GM21529 (cell line): ENCODE measurements at regions not wholly inside any gene's neighbourhood (a gene's known extent, or its start where the extent isn't known, plus 50 kb on each side); places are given as distances from the start of the nearest gene placed in this dataset.
"Not testable (repeated sequence)": the region's sequence is repeated elsewhere in the genome, so short reads cannot be mapped to it uniquely, and the experiment has no call there.

Source experiments
- ATAC-seq: cut with Tn5 transposase; IDR thresholded peaks from one replicate; pipeline ENCODE4 v1.9.1; 2021; ENCODE audit not compliant: unreplicated experiment

- no peak for ATAC-seq
Observed at GRCh38 chr3:197373096-197373495, 74.7 kb upstream of the DLG1 start.

DNA sequence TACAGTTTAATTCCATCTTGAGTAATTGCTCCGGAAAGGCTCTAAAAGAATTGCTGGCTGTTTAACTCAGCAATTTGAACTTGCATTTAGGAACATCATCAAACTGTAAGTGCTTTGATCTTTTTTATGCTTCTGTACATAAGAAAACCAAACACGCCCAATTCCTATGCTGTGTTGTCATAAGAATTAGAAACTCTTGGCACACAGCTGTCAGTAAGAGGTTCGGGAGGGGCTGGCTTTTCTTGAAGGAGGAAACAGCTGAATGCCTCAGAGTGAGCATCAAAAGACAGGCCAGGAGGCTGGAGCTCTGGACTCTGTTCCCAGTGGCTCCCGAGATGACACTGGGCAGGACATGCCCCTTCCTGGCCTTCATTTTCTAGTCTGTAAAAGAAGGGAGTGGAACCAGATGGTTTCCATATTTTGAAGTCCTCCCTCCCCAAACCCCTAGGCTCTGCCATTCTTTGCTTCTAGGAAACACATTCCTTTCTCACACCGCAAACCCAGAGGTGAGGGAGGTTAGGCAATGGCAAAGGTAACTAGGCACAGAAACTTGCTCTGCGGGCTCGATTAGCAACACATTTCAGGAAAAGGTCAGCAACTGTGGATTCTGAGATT lies 73.7 kb upstream of the DLG1 start:
- no peak for ATAC-seq

- ATAC-seq = no peak
Observed at GRCh38 chr3:197371591-197372046, 73.2 kb upstream of the DLG1 start.

DNA sequence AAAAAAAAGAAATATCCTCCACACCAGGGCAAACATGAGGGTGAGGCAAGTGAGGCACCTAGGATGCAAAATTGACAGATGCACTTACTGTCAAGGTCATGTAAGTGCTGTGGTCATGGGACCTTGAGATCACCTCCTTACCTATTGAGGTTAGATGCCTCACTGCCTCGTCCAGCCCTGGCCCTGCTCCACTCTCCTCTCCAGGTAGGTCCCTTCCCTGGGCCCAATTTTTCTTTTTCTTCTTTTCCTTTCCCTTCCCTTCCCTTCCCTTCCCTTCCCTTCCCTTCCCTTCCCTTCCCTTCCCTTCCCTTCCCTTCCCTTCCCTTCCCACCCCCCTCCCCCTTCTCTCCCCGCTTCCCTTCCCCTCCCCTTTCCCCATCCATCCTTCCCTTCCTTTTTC lies 71.1 kb upstream of the DLG1 start:
- no peak for ATAC-seq

DNA sequence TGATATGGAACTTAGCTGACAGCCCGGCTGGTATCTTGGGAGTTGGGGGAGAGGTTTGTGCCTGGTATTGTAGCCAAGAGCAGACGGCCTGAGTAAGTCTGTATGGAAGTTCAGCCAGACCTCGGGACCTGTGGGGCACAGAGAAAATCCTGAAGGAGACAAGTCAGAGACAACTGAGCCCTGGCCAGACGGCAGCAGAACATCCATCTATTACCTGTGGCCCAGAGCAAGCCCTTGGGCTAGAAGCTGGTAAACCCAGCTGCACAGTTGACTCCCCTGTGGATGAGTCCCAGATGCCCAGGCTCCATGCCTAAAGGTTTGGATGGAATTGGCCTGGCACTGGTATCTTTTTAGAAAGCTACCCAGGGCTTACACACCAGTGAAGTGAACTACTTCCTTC lies 70.4 kb upstream of the DLG1 start:
- no peak for ATAC-seq

DNA sequence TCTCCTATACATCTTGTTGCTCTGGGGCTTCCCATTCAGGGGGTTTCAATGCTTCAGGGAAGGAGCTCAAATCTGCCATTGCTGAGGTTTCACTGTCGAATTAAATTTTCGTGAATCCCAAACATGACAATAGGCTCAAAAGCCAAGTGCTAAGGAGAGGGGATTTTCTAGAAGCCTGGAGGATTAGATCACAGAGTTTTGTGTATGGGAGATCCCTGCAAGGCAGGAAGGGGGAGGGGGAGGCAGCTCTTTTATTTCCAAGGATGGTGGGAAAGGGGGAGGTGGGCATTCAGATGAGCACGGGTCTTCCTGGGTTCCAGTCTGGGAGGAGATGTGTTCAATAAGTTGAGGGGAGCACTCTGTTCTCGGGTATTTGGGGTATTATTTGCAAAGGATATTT lies 69.9 kb upstream of the DLG1 start:
- ATAC-seq = no peak

DNA sequence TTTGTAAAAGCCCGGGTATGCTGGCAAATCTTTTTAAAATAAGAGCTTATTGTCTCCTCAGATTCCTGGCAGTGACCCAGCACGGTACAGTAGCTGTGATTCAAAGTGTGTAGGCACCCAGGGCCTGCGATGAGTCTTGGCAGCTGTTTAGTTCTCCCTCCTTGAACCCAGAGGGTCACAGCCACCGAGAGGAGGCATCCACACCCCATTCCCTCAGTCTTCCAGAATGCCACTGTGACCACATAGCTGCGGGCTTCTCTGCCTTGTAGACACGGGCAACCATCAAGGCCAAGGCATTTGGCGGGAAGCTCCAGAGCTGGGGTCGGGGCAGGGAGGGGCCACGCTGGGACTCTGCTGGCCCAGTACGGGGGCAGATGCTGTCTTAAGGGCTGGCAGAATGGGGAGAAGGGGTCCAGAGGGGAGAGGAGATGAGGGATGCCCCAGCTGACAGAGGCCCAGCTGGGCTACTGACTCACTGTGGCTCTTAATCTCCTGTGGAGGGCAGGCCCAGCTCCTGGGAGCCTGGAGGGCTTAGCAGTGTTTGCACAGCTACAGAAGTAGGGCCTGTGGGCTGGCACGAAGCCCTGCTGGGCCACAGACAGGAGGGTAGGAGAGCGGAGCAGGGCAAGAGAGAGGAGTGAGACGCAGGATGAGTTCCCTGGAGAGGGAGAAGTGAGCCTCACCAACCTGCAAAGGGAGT lies 68.8 kb upstream of the DLG1 start:
- no peak for ATAC-seq

- no peak for ATAC-seq
Observed at GRCh38 chr3:197366301-197367044, 68.1 kb upstream of the DLG1 start.

DNA sequence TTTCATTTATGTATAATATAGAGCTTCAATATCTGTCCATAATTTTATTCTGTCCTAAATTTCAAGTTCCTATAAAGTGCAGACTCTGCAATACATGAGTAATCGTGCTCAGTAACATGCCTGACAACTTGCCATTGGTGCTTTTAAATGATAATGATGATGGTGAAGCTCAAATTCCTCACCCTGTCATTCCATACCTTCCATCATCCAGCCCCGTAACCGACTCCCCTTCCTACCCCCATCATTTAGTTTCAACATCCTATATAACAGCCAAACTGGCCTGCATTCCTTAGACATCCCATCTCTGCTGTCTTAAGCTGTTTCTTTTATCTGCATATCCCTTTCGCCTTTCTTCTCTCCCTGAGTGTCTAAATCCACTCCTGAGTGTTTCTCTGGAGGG lies 67.2 kb upstream of the DLG1 start:
- no peak for ATAC-seq

GRCh38 chr3:197364410-197365071 lies 66.1 kb upstream of the DLG1 start:
- no peak for ATAC-seq

DNA sequence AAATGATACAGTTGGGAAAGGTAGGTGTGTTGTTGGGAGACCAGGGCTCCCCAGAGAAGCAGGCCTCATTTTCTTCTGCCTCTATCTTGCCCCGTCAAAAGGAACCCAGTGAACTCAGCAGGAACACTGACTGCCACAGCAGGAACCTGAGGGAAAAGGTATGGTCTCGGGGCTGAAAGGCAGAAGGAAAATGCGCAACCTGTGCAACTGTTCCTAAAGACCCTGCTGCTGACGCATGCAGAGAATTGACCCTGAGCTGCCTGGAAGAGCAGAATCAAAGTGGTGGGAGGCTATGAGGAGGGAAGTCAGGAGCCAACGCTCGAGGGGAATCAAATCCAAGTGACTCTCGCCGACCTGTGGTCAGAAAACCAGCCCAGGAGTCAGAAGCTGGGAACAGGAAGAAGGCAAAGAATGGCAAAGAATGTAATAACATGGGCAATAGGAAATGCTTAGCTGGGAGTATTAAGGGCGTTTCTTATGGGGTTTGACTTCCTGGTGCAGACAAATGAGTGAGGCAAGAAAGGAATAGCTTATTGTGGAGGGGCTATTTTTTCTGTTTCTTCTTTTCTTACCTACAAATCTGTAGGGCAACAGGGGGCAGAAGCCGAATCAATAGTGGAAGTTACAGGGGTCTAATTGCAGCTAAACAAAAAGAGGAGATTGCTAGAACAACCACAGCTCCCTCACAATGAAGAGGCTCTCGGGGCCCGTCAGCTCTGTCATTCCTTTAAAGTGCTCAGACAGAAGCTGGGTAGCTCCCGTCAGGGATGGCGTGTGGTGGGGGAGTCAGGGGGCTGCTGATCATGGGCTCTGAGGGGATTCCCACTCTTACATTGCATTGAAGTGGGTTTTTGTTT lies 65.4 kb upstream of the DLG1 start:
- ATAC-seq = no peak

DNA sequence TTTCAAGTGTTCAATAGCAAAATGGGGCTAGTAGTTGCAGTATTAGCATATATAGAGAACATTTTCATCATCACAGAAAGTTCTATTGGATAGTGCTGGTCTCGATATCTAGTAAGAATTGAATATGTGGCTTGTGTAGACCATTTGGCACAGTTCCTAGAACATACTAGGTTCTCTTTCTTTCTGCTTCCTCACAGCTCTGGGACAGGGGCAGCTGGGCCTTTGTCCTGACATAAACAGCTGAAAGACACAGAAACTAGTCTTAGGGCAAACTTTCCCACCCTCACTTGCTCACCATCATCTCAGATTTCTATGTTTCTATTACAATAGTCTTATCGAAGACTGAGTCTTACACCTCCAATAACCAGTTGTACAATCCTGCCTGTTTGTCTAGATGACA lies 63.7 kb upstream of the DLG1 start:
- ATAC-seq = no peak

DNA sequence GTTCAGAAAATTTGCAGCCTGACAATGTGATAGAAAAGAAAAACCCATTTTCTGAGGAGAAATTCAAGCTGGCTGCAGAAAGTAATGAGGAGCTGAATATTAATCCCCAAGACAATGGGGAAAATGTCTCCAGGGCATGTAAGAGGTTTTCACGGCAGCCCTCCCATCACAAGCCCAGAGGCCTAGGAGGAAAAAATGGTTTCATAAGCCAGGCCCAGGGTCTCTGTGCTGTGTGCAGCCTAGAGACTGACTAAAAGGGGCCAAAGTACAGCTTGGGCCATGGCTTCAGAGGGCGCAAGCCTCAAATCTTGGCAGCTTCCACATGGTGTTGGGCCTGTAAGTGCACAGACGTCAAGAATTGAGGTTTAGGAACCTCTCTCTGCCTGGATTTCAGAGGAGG lies 61.7 kb upstream of the DLG1 start:
- not testable (repeated sequence) for ATAC-seq

- not testable (repeated sequence) for ATAC-seq
Observed at GRCh38 chr3:197359476-197359875, 61.1 kb upstream of the DLG1 start.

- ATAC-seq = no peak
Observed at GRCh38 chr3:197356741-197357140, 58.3 kb upstream of the DLG1 start.

DNA sequence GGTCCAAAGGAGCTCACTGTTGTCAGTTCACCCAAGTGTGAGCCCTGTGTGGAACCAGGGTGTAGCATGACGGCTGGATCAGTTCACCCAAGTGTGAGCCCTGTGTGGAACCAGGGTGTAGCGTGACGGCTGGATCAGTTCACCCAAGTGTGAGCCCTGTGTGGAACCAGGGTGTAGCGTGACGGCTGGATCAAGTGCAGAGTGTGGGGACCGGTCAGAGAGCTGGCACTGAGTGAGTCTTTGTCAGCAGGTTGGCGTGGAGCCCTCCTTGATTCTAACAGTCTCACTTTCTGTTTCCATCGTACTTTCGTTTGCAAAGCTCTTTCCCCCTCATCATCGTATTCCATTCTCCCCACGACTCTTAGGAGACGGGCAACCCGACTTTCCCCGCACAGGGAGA lies 57.9 kb upstream of the DLG1 start:
- no peak for ATAC-seq

DNA sequence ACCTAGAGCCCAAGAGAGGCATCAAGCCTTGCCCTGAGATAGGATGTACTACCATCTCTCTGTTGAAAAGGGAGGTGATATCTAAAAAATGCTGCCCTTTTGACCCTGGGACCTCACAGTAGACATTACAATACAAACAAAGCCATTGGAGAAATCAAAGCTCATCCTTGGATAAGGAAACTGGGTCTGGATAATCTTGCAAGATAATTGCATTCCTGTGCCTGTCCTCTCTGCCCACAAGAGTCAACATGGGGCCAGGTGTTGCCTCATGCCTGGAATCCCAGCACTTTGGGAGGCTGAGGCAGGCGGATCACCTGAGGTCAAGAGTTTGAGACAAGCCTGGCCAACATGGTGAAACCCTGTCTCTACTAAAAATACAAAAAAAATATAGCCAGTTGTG lies 57.3 kb upstream of the DLG1 start:
- no peak for ATAC-seq

- ATAC-seq = no peak
Observed at GRCh38 chr3:197354568-197355001, 56.2 kb upstream of the DLG1 start.

- no peak for ATAC-seq
Observed at GRCh38 chr3:197353867-197354567, 55.6 kb upstream of the DLG1 start.
